H1 (cell line): ENCODE measurements at regions not wholly inside any gene's neighbourhood (a gene's known extent, or its start where the extent isn't known, plus 50 kb on each side); places are given as distances from the start of the nearest gene placed in this dataset.

Experiments
- CBX5 ChIP-seq: fragments of 300-800, 300-1000 bp; sonication (generic); IDR thresholded peaks from 2 replicates; pipeline ENCODE4 v1.7.1; 2016; ENCODE audit warnings: antibody characterized with exemption, low read length, low read depth
- GABPA ChIP-seq: IDR thresholded peaks from 2 replicates; pipeline ENCODE4 v1.6.1; 2011; ENCODE audit warnings: mild to moderate bottlenecking, low read length, moderate library complexity, borderline replicate concordance; ENCODE audit not compliant: insufficient read depth

DNA sequence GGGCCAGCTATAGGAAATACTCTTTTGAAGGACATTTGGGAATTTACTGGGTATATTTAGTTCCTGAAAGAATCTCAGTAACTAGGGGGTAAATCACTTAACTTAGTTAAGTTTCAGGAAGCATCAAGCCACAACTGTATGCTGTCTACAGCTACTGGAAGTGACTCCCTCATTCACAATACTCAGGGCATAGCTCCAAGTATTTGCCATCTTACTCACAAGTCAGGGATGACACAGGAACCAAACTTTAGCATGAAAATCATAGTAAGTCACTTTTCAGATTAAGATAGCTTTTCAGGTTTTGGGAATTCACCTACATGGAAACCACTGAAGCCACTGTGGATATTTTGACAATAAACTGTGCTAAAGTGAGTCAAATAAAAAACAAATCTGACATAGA, 242.4 kb upstream of the ATP10B start (continued):
- TF ChIP-seq CBX5: no peak
- TF ChIP-seq GABPA: no peak
- TF ChIP-seq, all 59 proteins: peak for 0
